ENCODE measurements at regions not wholly inside any gene's neighbourhood (a gene's known extent, or its start where the extent isn't known, plus 50 kb on each side); places are given as distances from the start of the nearest gene placed in this dataset.

DNA sequence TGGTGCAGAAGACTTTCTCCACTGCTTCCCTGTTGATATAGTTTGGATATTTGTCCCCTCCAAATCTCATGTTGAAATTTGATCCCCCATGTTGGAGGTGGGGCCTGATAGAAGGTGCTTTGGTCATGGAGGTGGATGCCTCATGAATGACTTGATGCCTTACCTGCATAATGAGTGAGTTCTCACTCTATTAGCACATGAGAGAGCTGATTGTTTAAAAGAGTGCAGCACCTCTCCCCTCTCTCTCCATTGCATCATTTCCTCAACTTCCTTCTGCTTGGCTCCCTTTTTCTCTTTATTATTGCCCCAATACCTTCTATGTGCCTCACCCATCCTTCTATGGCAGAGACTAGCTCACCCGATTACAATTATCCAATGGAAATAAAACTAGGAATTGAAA, 90.8 kb upstream of the COX10 start:
- Histone ChIP-seq H3K4me1 (no peaks in the 10 kb centered on the region), H3K36me3 (no peaks in the 10 kb centered on the region), H3K4me3 (no peak overlapping the region), H3K27me3 (no peaks in the 10 kb centered on the region), H3K9me3 (no peaks in the 10 kb centered on the region), H3K27ac (no peak overlapping the region)
- intact Hi-C loops (cut with DNase I; ENCODE audit: low total_unique reads), result no loop called here
- DNase-seq (ENCODE audit: low spot score in 2 of 2), result no peak
- TF ChIP-seq, protein P1, sequence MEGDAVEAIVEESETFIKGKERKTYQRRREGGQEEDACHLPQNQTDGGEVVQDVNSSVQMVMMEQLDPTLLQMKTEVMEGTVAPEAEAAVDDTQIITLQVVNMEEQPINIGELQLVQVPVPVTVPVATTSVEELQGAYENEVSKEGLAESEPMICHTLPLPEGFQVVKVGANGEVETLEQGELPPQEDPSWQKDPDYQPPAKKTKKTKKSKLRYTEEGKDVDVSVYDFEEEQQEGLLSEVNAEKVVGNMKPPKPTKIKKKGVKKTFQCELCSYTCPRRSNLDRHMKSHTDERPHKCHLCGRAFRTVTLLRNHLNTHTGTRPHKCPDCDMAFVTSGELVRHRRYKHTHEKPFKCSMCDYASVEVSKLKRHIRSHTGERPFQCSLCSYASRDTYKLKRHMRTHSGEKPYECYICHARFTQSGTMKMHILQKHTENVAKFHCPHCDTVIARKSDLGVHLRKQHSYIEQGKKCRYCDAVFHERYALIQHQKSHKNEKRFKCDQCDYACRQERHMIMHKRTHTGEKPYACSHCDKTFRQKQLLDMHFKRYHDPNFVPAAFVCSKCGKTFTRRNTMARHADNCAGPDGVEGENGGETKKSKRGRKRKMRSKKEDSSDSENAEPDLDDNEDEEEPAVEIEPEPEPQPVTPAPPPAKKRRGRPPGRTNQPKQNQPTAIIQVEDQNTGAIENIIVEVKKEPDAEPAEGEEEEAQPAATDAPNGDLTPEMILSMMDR (IDR thresholded peaks at IDR 0.05), result no peak
- TF ChIP-seq POLR2A (IDR thresholded peaks at IDR 0.05) (no peak), POLR2AphosphoS5 (IDR thresholded peaks at IDR 0.05) (no peak)

DNA sequence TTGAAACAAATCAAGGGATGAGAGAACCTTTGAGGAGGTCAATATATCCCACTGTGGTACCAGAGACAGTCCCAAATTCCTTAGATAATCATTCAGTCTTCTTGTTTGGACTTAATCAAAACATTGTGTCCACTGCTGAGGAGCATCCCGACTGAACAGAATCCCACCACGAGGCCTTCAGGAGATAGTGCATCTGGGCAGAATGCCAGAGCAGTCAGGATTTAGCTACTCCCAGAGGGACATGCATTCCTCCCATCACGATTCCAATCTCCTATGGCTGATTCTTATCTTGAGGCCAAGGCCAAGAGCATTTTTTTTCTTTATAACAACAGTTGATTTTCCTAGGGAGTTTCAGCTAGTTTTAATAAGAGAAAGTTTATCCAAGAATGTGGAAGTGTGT, 87.4 kb upstream of the COX10 start:
- Histone ChIP-seq H3K27me3 (no peaks in the 10 kb centered on the region), H3K27ac (no peak overlapping the region), H3K9me3 (no peaks in the 10 kb centered on the region), H3K4me3 (no peak overlapping the region), H3K36me3 (no peaks in the 10 kb centered on the region), H3K4me1 (no peaks in the 10 kb centered on the region)
- TF ChIP-seq POLR2A (IDR thresholded peaks at IDR 0.05), result no peak
- TF ChIP-seq, protein P1 (IDR thresholded peaks at IDR 0.05), result no peak
- no peak for TF ChIP-seq POLR2AphosphoS5 (IDR thresholded peaks at IDR 0.05)
- DNase-seq (ENCODE audit: low spot score in 2 of 2), result no peak
- intact Hi-C loops (cut with DNase I; ENCODE audit: low total_unique reads), result no loop called here

DNA sequence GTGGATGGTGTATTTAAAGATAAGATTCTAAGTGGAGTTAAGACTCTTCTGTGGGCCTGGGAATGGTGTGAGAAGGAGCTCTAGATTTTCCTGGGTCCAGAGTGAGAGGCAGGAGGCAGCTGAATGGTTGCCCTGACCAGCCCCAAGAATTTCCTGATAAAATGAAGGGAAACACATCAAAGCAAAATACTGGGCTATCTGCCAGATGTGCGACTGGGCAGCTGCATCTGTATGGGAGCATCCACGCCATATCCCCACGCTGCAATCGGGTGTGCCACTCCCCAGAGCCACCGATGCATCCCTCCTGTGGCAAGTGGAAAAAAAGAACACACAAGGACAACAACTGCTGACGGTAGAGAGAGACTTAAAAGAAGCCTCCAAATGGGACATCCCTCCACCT, 84.3 kb upstream of the COX10 start:
- H3K4me1 ChIP-seq, result no peaks in the 10 kb centered on the region
- H3K36me3 ChIP-seq, result no peaks in the 10 kb centered on the region
- no peaks in the 10 kb centered on the region for H3K27me3 ChIP-seq
- no peak for DNase-seq (ENCODE audit: low spot score in 2 of 2)
- no peaks in the 10 kb centered on the region for H3K9me3 ChIP-seq
- no peak for TF ChIP-seq POLR2A (IDR thresholded peaks at IDR 0.05)
- no peak overlapping the region for H3K27ac ChIP-seq
- intact Hi-C loops (cut with DNase I; ENCODE audit: low total_unique reads), result no loop called here
- no peak overlapping the region for H3K4me3 ChIP-seq

DNA sequence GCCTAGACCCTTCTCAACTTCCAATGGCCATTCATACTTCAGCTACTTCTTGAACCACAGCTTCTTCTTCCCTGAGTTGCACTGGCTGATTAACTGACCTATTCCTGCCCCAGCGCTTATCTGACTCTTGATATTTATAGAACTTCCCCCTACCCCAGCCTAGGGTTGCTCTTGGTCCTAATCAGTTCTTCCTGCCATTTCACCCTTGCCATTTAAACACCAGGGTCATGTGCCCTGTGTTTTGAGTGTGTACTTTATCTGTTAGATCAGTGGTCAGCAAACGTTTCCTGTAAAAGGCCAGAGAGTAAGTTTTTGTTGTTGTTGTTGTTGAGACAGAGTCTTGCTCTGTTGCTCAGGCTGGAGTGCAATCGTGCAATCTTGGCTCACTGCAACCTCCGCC, 82.4 kb upstream of the COX10 start:
- no peaks in the 10 kb centered on the region for H3K27me3 ChIP-seq
- TF ChIP-seq, protein P1 (IDR thresholded peaks at IDR 0.05), result no peak
- TF ChIP-seq POLR2AphosphoS5 (IDR thresholded peaks at IDR 0.05), result no peak
- no peak for TF ChIP-seq POLR2A (IDR thresholded peaks at IDR 0.05)
- no peak overlapping the region for H3K27ac ChIP-seq
- no peak overlapping the region for H3K4me3 ChIP-seq
- intact Hi-C loops (cut with DNase I; ENCODE audit: low total_unique reads), result no loop called here
- H3K4me1 ChIP-seq, result no peaks in the 10 kb centered on the region
- H3K36me3 ChIP-seq, result no peaks in the 10 kb centered on the region
- no peaks in the 10 kb centered on the region for H3K9me3 ChIP-seq
- no peak for DNase-seq (ENCODE audit: low spot score in 2 of 2)

DNA sequence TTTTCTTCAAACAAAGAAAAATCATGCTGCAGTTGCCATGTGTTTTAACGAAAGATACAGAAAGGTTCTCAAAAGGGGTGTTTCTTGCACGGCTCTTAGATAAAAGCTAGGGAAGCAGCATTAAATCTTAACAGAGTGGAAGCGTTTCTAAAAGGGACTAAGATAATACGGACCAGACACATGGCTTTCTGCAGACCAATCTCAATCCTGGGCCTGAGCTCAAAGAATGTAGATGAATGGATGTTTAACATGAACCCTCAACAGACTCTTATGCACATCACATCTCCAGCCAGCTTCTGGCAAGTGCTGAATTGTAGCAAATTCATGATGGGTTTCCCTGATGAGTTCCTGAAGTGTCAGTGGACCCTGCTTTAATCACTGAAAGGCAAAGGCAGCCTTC, 80.2 kb upstream of the COX10 start:
- Histone ChIP-seq H3K4me1 (no peaks in the 10 kb centered on the region), H3K27ac (no peak overlapping the region), H3K36me3 (no peaks in the 10 kb centered on the region), H3K9me3 (no peaks in the 10 kb centered on the region), H3K4me3 (no peak overlapping the region), H3K27me3 (no peaks in the 10 kb centered on the region)
- no peak for DNase-seq (ENCODE audit: low spot score in 2 of 2)
- TF ChIP-seq POLR2A (IDR thresholded peaks at IDR 0.05), result no peak
- TF ChIP-seq, protein P1 (IDR thresholded peaks at IDR 0.05), result no peak
- TF ChIP-seq POLR2AphosphoS5 (IDR thresholded peaks at IDR 0.05), result no peak
- intact Hi-C loops (cut with DNase I; ENCODE audit: low total_unique reads), result no loop called here

DNA sequence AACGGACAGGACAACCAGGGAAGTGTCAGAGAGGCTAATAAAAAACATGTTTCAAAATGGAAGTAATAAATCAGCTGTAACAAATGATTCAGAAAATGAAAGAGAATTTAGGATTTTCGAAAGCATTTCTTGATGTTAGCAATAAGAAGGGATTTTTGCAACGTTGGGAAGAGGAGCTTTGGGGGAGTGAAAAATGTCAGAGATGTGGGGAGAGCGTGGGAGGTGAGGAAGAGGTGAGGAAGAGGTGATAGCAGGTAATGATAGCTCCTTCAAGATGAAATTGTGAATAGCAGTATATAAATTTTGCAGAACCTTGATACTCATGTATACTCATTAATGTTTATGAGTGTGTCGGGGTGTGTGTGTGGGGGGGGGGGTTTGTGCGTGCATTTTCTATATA, 76.2 kb upstream of the COX10 start:
- no peaks in the 10 kb centered on the region for H3K9me3 ChIP-seq
- H3K27me3 ChIP-seq, result no peaks in the 10 kb centered on the region
- DNase-seq (ENCODE audit: low spot score in 2 of 2), result no peak
- no peak overlapping the region for H3K27ac ChIP-seq
- H3K36me3 ChIP-seq, result no peaks in the 10 kb centered on the region
- H3K4me3 ChIP-seq, result no peak overlapping the region
- no peak for TF ChIP-seq POLR2AphosphoS5 (IDR thresholded peaks at IDR 0.05)
- TF ChIP-seq POLR2A (IDR thresholded peaks at IDR 0.05), result no peak
- TF ChIP-seq, protein P1 (IDR thresholded peaks at IDR 0.05), result no peak
- H3K4me1 ChIP-seq, result no peaks in the 10 kb centered on the region
- intact Hi-C loops (cut with DNase I; ENCODE audit: low total_unique reads), result no loop called here
